ENCODE measurements at regions not wholly inside any gene's neighbourhood (a gene's known extent, or its start where the extent isn't known, plus 50 kb on each side); places are given as distances from the start of the nearest gene placed in this dataset.
"Not testable (repeated sequence)": the region's sequence is repeated elsewhere in the genome, so short reads cannot be mapped to it uniquely, and the experiment has no call there.

GRCh38 chr14:65179231-65179630 is 76.9 kb upstream of the MAX start:
- not testable (repeated sequence) for TF ChIP-seq CTCF (IDR thresholded peaks at IDR 0.05); POLR2AphosphoS5 (IDR thresholded peaks at IDR 0.05; ENCODE audit: low read depth, low read length); REST (IDR thresholded peaks at IDR 0.05; ENCODE audit: insufficient read depth in 1 of 2, low read depth in 2 of 2, low read length in 1 of 2)

All from Panc1 (cell line).